A549 (cell line): ENCODE measurements at regions not wholly inside any gene's neighbourhood (a gene's known extent, or its start where the extent isn't known, plus 50 kb on each side); places are given as distances from the start of the nearest gene placed in this dataset.

Experiments used
- ATAC-seq, 2 experiments: fragments of 200-7000 bp in 1 of 2; fragments of >200 bp in 1 of 2; cut with Nextera tagmentation in 1 of 2; cut with Tn5 transposase in 1 of 2; 3 replicates each; pipeline versions ENCODE4 v1.8.0 to v1.9.1; 2018 to 2020; ENCODE audit warnings: mild to moderate bottlenecking in 1 of 2, moderate library complexity in 1 of 2
- CTCF ChIA-PET: fragments of 300-600 bp; sonication (Branson Sonifier 250); formaldehyde crosslinking; extraction: SDS; loops from one replicate; lab custom pipeline; 2021; ENCODE audit warnings: antibody characterized with exemption, inconsistent platforms; lab: Yijun Ruan, JAX
- POLR2A ChIA-PET: fragments of 350-600 bp; formaldehyde crosslinking; extraction: SDS; loops from one replicate; lab custom pipeline; 2021; ENCODE audit warnings: antibody characterized with exemption, inconsistent platforms; lab: Yijun Ruan, JAX
- DNase-seq, 2 experiments: peaks; one replicate each; pipeline versions ENCODE4 v3.0.0 to v3.0.0-alpha.2; 2011 to 2016; ENCODE audit warnings: low read depth in 1 of 2, low spot score in 1 of 2
- FAIRE-seq: peaks from 2 replicates; lab custom pipeline; 2011; peaks lifted over from hg19 to GRCh38; lab: Jason Lieb, UNC
- H3K27ac ChIP-seq, 2 experiments: fragments of >200 bp; sonication (Bioruptor Twin); formaldehyde crosslinking; 3 replicates each; pipeline ENCODE4 v1.5.1; 2016 to 2017
- H3K4me1 ChIP-seq: fragments of >200 bp; sonication (Bioruptor Twin); formaldehyde crosslinking; 3 replicates; pipeline ENCODE4 v1.6.1; 2016
- H3K4me2 ChIP-seq: fragments of >200 bp; sonication (Bioruptor Twin); formaldehyde crosslinking; 3 replicates; pipeline ENCODE4 v1.6.1; 2016
- H3K4me3 ChIP-seq: fragments of >200 bp; sonication (Bioruptor Twin); formaldehyde crosslinking; 3 replicates; pipeline ENCODE4 v1.5.1; 2016
- H3K9me3 ChIP-seq: fragments of >200 bp; sonication (Bioruptor Twin); formaldehyde crosslinking; 3 replicates; pipeline ENCODE4 v1.6.1; 2016
- BHLHE40 ChIP-seq: IDR thresholded peaks from 2 replicates; pipeline ENCODE4 v1.6.1; 2012; ENCODE audit warnings: low read depth, low read length, inconsistent platforms
- CBX8 ChIP-seq: fragments of 200-600 bp; sonication (generic); IDR thresholded peaks from 2 replicates; pipeline ENCODE4 v1.6.1; 2016
- EP300 ChIP-seq, 2 experiments: fragments of >200 bp; sonication (Bioruptor Twin); formaldehyde crosslinking; IDR thresholded peaks; 2 replicates in 1 of 2; 3 replicates in 1 of 2; pipeline ENCODE4 v1.6.1; 2016 to 2017
- FOXS1 ChIP-seq: fragments of 250-450 bp; sonication (Bioruptor Pico); IDR thresholded peaks from 2 replicates; pipeline ENCODE4 v1.5.0; 2020; ENCODE audit warnings: mild to moderate bottlenecking, moderate library complexity
- GATA3 ChIP-seq: IDR thresholded peaks from 2 replicates; pipeline ENCODE4 v1.6.1; 2012; ENCODE audit warnings: borderline replicate concordance
- HEYL ChIP-seq: fragments of 250-450 bp; sonication (Bioruptor Pico); IDR thresholded peaks from 2 replicates; pipeline ENCODE4 v1.8.0; 2021; ENCODE audit warnings: mild to moderate bottlenecking, moderate library complexity
- JUN ChIP-seq, 2 experiments: fragments of >200 bp; sonication (Bioruptor Twin); formaldehyde crosslinking; IDR thresholded peaks; 2 replicates in 1 of 2; 3 replicates in 1 of 2; pipeline ENCODE4 v1.6.1; 2016 to 2017
- JUNB ChIP-seq: fragments of >200 bp; sonication (Bioruptor Twin); formaldehyde crosslinking; IDR thresholded peaks from 2 replicates; pipeline ENCODE4 v1.6.1; 2016
- KDM1A ChIP-seq: fragments of 200-600 bp; sonication (generic); IDR thresholded peaks from 2 replicates; pipeline ENCODE4 v1.6.1; 2016; ENCODE audit warnings: low read depth, mild to moderate bottlenecking
- MAFK ChIP-seq: fragments of 450-650 bp; IDR thresholded peaks from 2 replicates; pipeline ENCODE4 v1.6.1; 2014; ENCODE audit not compliant: partially characterized antibody
- MYC ChIP-seq: IDR thresholded peaks from 2 replicates; pipeline ENCODE4 v1.6.1; 2012; ENCODE audit warnings: mild to moderate bottlenecking, inconsistent platforms, low read length, improper control_type of control experiment, borderline replicate concordance
- RAD21 ChIP-seq, 2 experiments: fragments of >200 bp in 1 of 2; sonication (Bioruptor Twin) in 1 of 2; formaldehyde crosslinking in 1 of 2; IDR thresholded peaks in 1 of 2; conservative IDR thresholded peaks in 1 of 2; 2 replicates in 1 of 2; 3 replicates in 1 of 2; pipeline ENCODE4 v1.6.1; 2012 to 2018; ENCODE audit warnings: inconsistent platforms in 1 of 2
- SREBF2 ChIP-seq: fragments of 450-650 bp; IDR thresholded peaks from 2 replicates; pipeline ENCODE4 v1.6.1; 2014; ENCODE audit warnings: mild to moderate bottlenecking, moderate library complexity
- TFCP2L1 ChIP-seq: fragments of 250-450 bp; sonication (Bioruptor Pico); IDR thresholded peaks from 2 replicates; pipeline ENCODE4 v1.5.0; 2021; ENCODE audit warnings: mild to moderate bottlenecking
- ZFP36 ChIP-seq: fragments of 450-650 bp; IDR thresholded peaks from 2 replicates; pipeline ENCODE4 v1.6.1; 2014; ENCODE audit warnings: borderline replicate concordance; ENCODE audit not compliant: partially characterized antibody
- ZNF302 ChIP-seq: fragments of 250-450 bp; sonication (Bioruptor Pico); IDR thresholded peaks from 2 replicates; pipeline ENCODE4 v1.9.0; 2021; ENCODE audit warnings: inconsistent platforms, mild to moderate bottlenecking, moderate library complexity
- WGBS: methylation state at CpG from one replicate; pipeline ENCODE4 v1.1.6; 2017; ENCODE audit errors: missing lambda C conversion rate; 5-methylcytosine and 5-hydroxymethylcytosine counted together
- TF ChIP-seq, protein P1 (sequence below): fragments of >200 bp; sonication (Bioruptor Twin); formaldehyde crosslinking; IDR thresholded peaks from 3 replicates; pipeline ENCODE4 v1.5.1; 2016
- TF ChIP-seq, protein P2 (sequence below): fragments of 200-600 bp; sonication (generic); IDR thresholded peaks from 2 replicates; pipeline ENCODE4 v1.6.1; 2016; ENCODE audit warnings: antibody characterized with exemption, mild to moderate bottlenecking, moderate library complexity
- TF ChIP-seq, protein P3 (sequence below): fragments of >200 bp; sonication (Bioruptor Twin); formaldehyde crosslinking; IDR thresholded peaks from 2 replicates; pipeline ENCODE4 v1.6.1; 2016
- TF ChIP-seq, protein P4 (sequence below): IDR thresholded peaks from 2 replicates; pipeline ENCODE4 v1.6.1; 2012; ENCODE audit warnings: low read depth, borderline replicate concordance

DNA sequence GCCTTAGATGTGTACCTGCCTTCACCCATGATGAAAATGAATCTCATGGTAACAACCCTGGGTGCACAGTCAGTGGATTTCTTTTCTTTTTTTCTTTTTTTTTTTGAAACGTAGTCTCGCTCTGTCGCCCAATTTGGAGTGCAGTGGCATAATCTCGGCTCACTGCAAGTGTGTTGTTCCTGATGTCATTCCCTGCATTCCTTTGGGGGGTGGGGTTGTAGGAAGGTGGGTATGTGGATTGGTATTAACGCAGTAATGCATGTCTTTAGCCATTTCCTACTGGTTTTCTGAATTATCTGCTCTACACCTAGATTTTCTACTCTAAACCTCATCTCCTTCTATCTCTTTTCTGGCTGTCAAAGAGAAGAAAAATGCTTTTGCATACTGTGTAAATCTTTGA is 146.6 kb downstream of the RNF144B start:
- no peak for ATAC-seq
- H3K9me3 ChIP-seq, result no peaks in the 10 kb centered on the region

DNA sequence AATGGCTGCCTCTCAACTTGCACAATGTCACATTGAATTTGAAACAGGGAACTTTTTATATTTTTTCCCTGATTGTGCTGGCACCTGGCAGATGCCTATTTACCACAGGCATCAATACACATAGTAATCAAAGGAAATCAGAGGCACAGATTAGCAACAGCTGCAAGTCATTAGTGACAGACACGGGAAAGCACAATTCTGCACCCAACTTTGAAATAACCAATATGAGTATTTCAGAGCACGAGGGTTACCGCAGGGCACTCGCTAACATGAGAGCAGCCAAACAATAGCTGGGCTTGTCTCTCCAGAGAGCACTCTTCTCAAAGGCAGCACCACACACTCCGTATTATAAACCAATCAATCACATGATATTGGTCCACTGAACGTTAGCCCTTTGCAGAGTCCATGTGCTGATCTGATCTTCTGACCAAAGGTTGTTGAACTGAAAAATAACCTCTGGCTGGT is 149.5 kb downstream of the RNF144B start:
- Histone ChIP-seq H3K4me2 (no peak overlapping the region), H3K4me1 (no peaks in the 10 kb centered on the region), H3K27ac (no peak overlapping the region)
- CTCF ChIA-PET, result interaction anchor here (1.4 kb wide), 1 partner anchor 33 kb away, joined by 4 read pairs; no protein-coding TSS in a partner anchor
- FAIRE-seq (no peak), DNase-seq (no peak)
- 49% methylated on average over 6 of the region's 6 CpGs for WGBS
- POLR2A ChIA-PET, result no interaction called here
- TF ChIP-seq, protein P1, sequence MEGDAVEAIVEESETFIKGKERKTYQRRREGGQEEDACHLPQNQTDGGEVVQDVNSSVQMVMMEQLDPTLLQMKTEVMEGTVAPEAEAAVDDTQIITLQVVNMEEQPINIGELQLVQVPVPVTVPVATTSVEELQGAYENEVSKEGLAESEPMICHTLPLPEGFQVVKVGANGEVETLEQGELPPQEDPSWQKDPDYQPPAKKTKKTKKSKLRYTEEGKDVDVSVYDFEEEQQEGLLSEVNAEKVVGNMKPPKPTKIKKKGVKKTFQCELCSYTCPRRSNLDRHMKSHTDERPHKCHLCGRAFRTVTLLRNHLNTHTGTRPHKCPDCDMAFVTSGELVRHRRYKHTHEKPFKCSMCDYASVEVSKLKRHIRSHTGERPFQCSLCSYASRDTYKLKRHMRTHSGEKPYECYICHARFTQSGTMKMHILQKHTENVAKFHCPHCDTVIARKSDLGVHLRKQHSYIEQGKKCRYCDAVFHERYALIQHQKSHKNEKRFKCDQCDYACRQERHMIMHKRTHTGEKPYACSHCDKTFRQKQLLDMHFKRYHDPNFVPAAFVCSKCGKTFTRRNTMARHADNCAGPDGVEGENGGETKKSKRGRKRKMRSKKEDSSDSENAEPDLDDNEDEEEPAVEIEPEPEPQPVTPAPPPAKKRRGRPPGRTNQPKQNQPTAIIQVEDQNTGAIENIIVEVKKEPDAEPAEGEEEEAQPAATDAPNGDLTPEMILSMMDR, result no peak
- no peak for TF ChIP-seq JUNB
- no peak for TF ChIP-seq JUN (IDR thresholded peaks at IDR 0.05)
- no peak for TF ChIP-seq CBX8
- TF ChIP-seq TFCP2L1 (CRISPR knock-in tag), result no peak
- TF ChIP-seq EP300 (IDR thresholded peaks at IDR 0.05), result no peak
- no peak for TF ChIP-seq MAFK
- TF ChIP-seq, protein P2, sequence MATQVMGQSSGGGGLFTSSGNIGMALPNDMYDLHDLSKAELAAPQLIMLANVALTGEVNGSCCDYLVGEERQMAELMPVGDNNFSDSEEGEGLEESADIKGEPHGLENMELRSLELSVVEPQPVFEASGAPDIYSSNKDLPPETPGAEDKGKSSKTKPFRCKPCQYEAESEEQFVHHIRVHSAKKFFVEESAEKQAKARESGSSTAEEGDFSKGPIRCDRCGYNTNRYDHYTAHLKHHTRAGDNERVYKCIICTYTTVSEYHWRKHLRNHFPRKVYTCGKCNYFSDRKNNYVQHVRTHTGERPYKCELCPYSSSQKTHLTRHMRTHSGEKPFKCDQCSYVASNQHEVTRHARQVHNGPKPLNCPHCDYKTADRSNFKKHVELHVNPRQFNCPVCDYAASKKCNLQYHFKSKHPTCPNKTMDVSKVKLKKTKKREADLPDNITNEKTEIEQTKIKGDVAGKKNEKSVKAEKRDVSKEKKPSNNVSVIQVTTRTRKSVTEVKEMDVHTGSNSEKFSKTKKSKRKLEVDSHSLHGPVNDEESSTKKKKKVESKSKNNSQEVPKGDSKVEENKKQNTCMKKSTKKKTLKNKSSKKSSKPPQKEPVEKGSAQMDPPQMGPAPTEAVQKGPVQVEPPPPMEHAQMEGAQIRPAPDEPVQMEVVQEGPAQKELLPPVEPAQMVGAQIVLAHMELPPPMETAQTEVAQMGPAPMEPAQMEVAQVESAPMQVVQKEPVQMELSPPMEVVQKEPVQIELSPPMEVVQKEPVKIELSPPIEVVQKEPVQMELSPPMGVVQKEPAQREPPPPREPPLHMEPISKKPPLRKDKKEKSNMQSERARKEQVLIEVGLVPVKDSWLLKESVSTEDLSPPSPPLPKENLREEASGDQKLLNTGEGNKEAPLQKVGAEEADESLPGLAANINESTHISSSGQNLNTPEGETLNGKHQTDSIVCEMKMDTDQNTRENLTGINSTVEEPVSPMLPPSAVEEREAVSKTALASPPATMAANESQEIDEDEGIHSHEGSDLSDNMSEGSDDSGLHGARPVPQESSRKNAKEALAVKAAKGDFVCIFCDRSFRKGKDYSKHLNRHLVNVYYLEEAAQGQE, result no peak
- no peak for TF ChIP-seq FOXS1 (CRISPR knock-in tag)
- no peak for TF ChIP-seq MYC
- no peak for TF ChIP-seq HEYL
- no peak for TF ChIP-seq ZNF302 (CRISPR knock-in tag)
- TF ChIP-seq BHLHE40, result no peak
- no peak for TF ChIP-seq GATA3
- TF ChIP-seq KDM1A, result no peak
- TF ChIP-seq, all 56 proteins: peak for 0
- Histone ChIP-seq H3K4me3 (no peak overlapping the region), H3K9me3 (no peaks in the 10 kb centered on the region)
- no peak for ATAC-seq

More for the DNA sequence above, 146.6 kb downstream of the RNF144B start:
- TF ChIP-seq, protein P3, sequence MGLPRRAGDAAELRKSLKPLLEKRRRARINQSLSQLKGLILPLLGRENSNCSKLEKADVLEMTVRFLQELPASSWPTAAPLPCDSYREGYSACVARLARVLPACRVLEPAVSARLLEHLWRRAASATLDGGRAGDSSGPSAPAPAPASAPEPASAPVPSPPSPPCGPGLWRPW, result no peak
- TF ChIP-seq, protein P4, sequence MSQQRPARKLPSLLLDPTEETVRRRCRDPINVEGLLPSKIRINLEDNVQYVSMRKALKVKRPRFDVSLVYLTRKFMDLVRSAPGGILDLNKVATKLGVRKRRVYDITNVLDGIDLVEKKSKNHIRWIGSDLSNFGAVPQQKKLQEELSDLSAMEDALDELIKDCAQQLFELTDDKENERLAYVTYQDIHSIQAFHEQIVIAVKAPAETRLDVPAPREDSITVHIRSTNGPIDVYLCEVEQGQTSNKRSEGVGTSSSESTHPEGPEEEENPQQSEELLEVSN, result no peak
- no peak for TF ChIP-seq TFCP2L1 (CRISPR knock-in tag)
- TF ChIP-seq, protein P2, result no peak
- no peak for TF ChIP-seq RAD21 (conservative IDR thresholded peaks at IDR 0.05 in 1 of 2, IDR thresholded peaks at IDR 0.05 in 1 of 2)
- no peak for TF ChIP-seq ZFP36
- no peak for TF ChIP-seq SREBF2
- Histone ChIP-seq H3K4me3 (no peak overlapping the region), H3K27ac (no peak overlapping the region), H3K4me1 (no peaks in the 10 kb centered on the region), H3K4me2 (no peak overlapping the region)
- WGBS, result 28% methylated on average over 5 of the region's 5 CpGs
- FAIRE-seq (no peak), DNase-seq (no peak)
- CTCF ChIA-PET, result interaction anchor here (0.7 kb wide), 1 partner anchor 10 kb away, joined by 3 read pairs; no protein-coding TSS in a partner anchor
- POLR2A ChIA-PET, result no interaction called here
